Endothelial cell of umbilical vein (primary cell): ENCODE measurements at regions not wholly inside any gene's neighbourhood (a gene's known extent, or its start where the extent isn't known, plus 50 kb on each side); places are given as distances from the start of the nearest gene placed in this dataset.

ENCODE experiments used
- BruUV-seq: library from RNA; stranded (reverse); fragments of 400-500 nt; replicated peaks from 2 replicates; lab custom pipeline; 2021; lab: Mats Ljungman, UMichigan
- CTCF ChIA-PET: fragments of 300-600, 350-600 bp; sonication (Branson Sonifier 250); formaldehyde crosslinking; loops from one replicate; lab custom pipeline; 2021; ENCODE audit warnings: antibody characterized with exemption, inconsistent platforms; lab: Charles Lee
- POLR2A ChIA-PET: fragments of 300-600, 350-600 bp; sonication (Branson Sonifier 250); formaldehyde crosslinking; loops from one replicate; lab custom pipeline; 2021; ENCODE audit warnings: antibody characterized with exemption, inconsistent platforms; lab: Charles Lee
- DNase-seq: peaks from one replicate; pipeline ENCODE4 v3.0.0-alpha.2; 2011; ENCODE audit warnings: low read depth, low spot score
- FAIRE-seq: peaks from 2 replicates; lab custom pipeline; 2011; peaks lifted over from hg19 to GRCh38; lab: Jason Lieb, UNC
- H2AFZ ChIP-seq: 2 replicates; pipeline ENCODE4 v1.6.0; 2012; ENCODE audit warnings: low read depth, low read length, control low read depth, inconsistent platforms
- H3K27ac ChIP-seq: 2 replicates; pipeline ENCODE4 v1.5.1; 2011; ENCODE audit warnings: low read depth, mild to moderate bottlenecking, control low read depth, low read length, moderate library complexity; ENCODE audit not compliant: insufficient read depth
- H3K27me3 ChIP-seq, 2 experiments: 2 replicates each; pipeline versions ENCODE4 v1.6.0 to v1.6.1; 2011; ENCODE audit warnings: low read length in 2 of 2, mixed read lengths in 1 of 2; ENCODE audit not compliant: control insufficient read depth in 2 of 2, insufficient read depth in 2 of 2
- H3K36me3 ChIP-seq, 2 experiments: 2 replicates in 1 of 2; 3 replicates in 1 of 2; pipeline ENCODE4 v1.5.1; 2011; ENCODE audit warnings: low read length in 2 of 2, mild to moderate bottlenecking in 1 of 2, moderate library complexity in 1 of 2; ENCODE audit not compliant: control insufficient read depth in 2 of 2, insufficient read depth in 2 of 2; ENCODE audit errors: extremely low read depth in 1 of 2
- H3K4me1 ChIP-seq: 3 replicates; pipeline ENCODE4 v1.5.1; 2011; ENCODE audit warnings: mild to moderate bottlenecking, low read length; ENCODE audit not compliant: control insufficient read depth, insufficient read depth; ENCODE audit errors: extremely low read depth
- H3K4me2 ChIP-seq: 2 replicates; pipeline ENCODE4 v1.6.1; 2011; ENCODE audit warnings: low read length, control low read depth, mixed read lengths; ENCODE audit not compliant: insufficient read depth
- H3K4me3 ChIP-seq, 3 experiments: fragments of 200-600 bp in 1 of 3; sonication (generic), shearing (Covaris generic) in 1 of 3; replicated peaks in 1 of 3; 2 replicates each; pipeline ENCODE4 v1.5.1; 2011 to 2016; ENCODE audit warnings: control low read depth in 3 of 3, low read length in 3 of 3, mild to moderate bottlenecking in 2 of 3, inconsistent platforms in 1 of 3, low read depth in 1 of 3, moderate library complexity in 1 of 3; ENCODE audit not compliant: insufficient read depth in 1 of 3
- H3K79me2 ChIP-seq: 2 replicates; pipeline ENCODE4 v1.6.0; 2012; ENCODE audit warnings: low read length, inconsistent platforms; ENCODE audit not compliant: control insufficient read depth, insufficient read depth
- H3K9ac ChIP-seq: replicated peaks from 2 replicates; pipeline ENCODE3; 2011; ENCODE audit warnings: low read length, control low read depth; ENCODE audit not compliant: insufficient read depth; ENCODE audit errors: extremely low read depth
- H3K9me1 ChIP-seq: replicated peaks from 3 replicates; pipeline ENCODE4 v1.6.0; 2011; ENCODE audit warnings: mild to moderate bottlenecking, low read length; ENCODE audit not compliant: control insufficient read depth, insufficient read depth; ENCODE audit errors: extremely low read depth
- H3K9me3 ChIP-seq: replicated peaks from 2 replicates; pipeline ENCODE4 v1.5.1; 2012; ENCODE audit warnings: low read length, inconsistent platforms; ENCODE audit not compliant: control insufficient read depth, insufficient read depth
- H4K20me1 ChIP-seq: replicated peaks from 2 replicates; pipeline ENCODE3; 2011; ENCODE audit warnings: mild to moderate bottlenecking, low read length; ENCODE audit not compliant: control insufficient read depth, insufficient read depth; ENCODE audit errors: extremely low read depth
- CTCF ChIP-seq, 2 donors: IDR thresholded peaks; 1 replicate in 1 of 2; 2 replicates in 1 of 2; pipeline ENCODE4 v1.5.1; 2011; ENCODE audit warnings: low read length in 2 of 2, mild to moderate bottlenecking in 2 of 2, moderate library complexity in 2 of 2, control low read depth in 1 of 2, inconsistent platforms in 1 of 2, low read depth in 1 of 2; ENCODE audit not compliant: insufficient read depth in 1 of 2; ENCODE audit errors: extremely low read depth in 1 of 2
- EZH2 ChIP-seq: IDR thresholded peaks from 2 replicates; pipeline ENCODE4 v1.6.1; 2012; ENCODE audit warnings: borderline replicate concordance, low read depth, mild to moderate bottlenecking, moderate library complexity, low read length, inconsistent platforms; ENCODE audit not compliant: severe bottlenecking
- FOS ChIP-seq: IDR thresholded peaks from 2 replicates; pipeline ENCODE4 v1.6.1; 2011; ENCODE audit warnings: mild to moderate bottlenecking, low read length, moderate library complexity, borderline replicate concordance; ENCODE audit not compliant: insufficient read depth
- GATA2 ChIP-seq: IDR thresholded peaks from 2 replicates; pipeline ENCODE4 v1.7.0; 2011; ENCODE audit warnings: low read depth, mild to moderate bottlenecking, moderate library complexity, mixed read lengths, low read length; ENCODE audit not compliant: insufficient read length, insufficient read depth
- JUN ChIP-seq: IDR thresholded peaks from 2 replicates; pipeline ENCODE4 v1.6.1; 2011; ENCODE audit warnings: borderline replicate concordance, low read depth; ENCODE audit not compliant: insufficient read length, insufficient read depth
- MAX ChIP-seq: IDR thresholded peaks from 2 replicates; pipeline ENCODE4 v1.6.1; 2011; ENCODE audit not compliant: insufficient read depth, insufficient read length
- MYC ChIP-seq: IDR thresholded peaks from one replicate; pipeline ENCODE4 v1.6.1; 2011; ENCODE audit warnings: mild to moderate bottlenecking, low read depth, low read length
- POLR2A ChIP-seq: IDR thresholded peaks from 2 replicates; pipeline ENCODE4 v1.6.1; 2012; ENCODE audit warnings: low read depth, mild to moderate bottlenecking, control low read depth, low read length
- POLR2AphosphoS5 ChIP-seq: IDR thresholded peaks from 2 replicates; pipeline ENCODE4 v1.6.1; 2012; ENCODE audit warnings: low read depth, mild to moderate bottlenecking, control low read depth, low read length, moderate library complexity; ENCODE audit not compliant: insufficient read depth
- dilution Hi-C: fragments of 300-500 bp; cut with MboI; formaldehyde crosslinking; loops from one replicate; pipeline ENCODE4 v1.15.0; 2019; ENCODE audit warnings: low sequenced_read_pairs; ENCODE audit not compliant: extremely low pct_ligation_motif_present
- intact Hi-C: fragments of 100-400 bp; cut with micrococcal nuclease; formaldehyde crosslinking; loops from one replicate; pipeline ENCODE4 v1.10.0; 2022

GRCh38 chr2:144003460-144004075 lies 516.4 kb downstream of the ZEB2 start:
- no peaks in the 10 kb centered on the region for H3K36me3 ChIP-seq
- POLR2A ChIA-PET, result no interaction called here
- dilution Hi-C loops (no loop called here), intact Hi-C loops (no loop called here)
- H3K27ac ChIP-seq, result no peak overlapping the region
- H3K9me3 ChIP-seq, result no peaks in the 10 kb centered on the region
- H4K20me1 ChIP-seq, result no peaks in the 10 kb centered on the region
- no peak overlapping the region for H3K4me3 ChIP-seq
- no peak overlapping the region for H3K9ac ChIP-seq
- BruUV-seq, result no TSS peak
- CTCF ChIA-PET, result interaction anchor here (1.1 to 1.3 kb wide), 2 partner anchors 11 to 53 kb away, joined by 3 read pairs; no protein-coding TSS in a partner anchor
- no peak overlapping the region for H2AFZ ChIP-seq
- no peaks in the 10 kb centered on the region for H3K4me1 ChIP-seq
- no peaks in the 10 kb centered on the region for H3K27me3 ChIP-seq
- no peaks in the 10 kb centered on the region for H3K79me2 ChIP-seq
- FAIRE-seq (no peak), DNase-seq (no peak)
- no peaks in the 10 kb centered on the region for H3K9me1 ChIP-seq
- TF ChIP-seq GATA2 (no peak), MAX (no peak), FOS (no peak), EZH2 (no peak), JUN (no peak), MYC (no peak), POLR2AphosphoS5 (no peak), POLR2A (no peak), CTCF (IDR thresholded peaks at IDR 0.05; ENCODE audit: extremely low read depth in 1 of 2, insufficient read depth in 1 of 2, low read depth in 1 of 2, low read length in 2 of 2) (no peak)
- no peak overlapping the region for H3K4me2 ChIP-seq
